CD14-positive monocyte (primary cell): ENCODE measurements at regions not wholly inside any gene's neighbourhood (a gene's known extent, or its start where the extent isn't known, plus 50 kb on each side); places are given as distances from the start of the nearest gene placed in this dataset.
"Not testable (repeated sequence)": the region's sequence is repeated elsewhere in the genome, so short reads cannot be mapped to it uniquely, and the experiment has no call there.

Experiments used
- DNase-seq, 3 donors: peaks; one replicate each; pipeline ENCODE4 v3.0.0-alpha.2; 2011 to 2022
- H2AFZ ChIP-seq: 2 replicates; pipeline ENCODE4 v1.6.0; 2012; ENCODE audit warnings: mild to moderate bottlenecking, low read depth, low read length, inconsistent platforms; ENCODE audit not compliant: insufficient read depth, poor library complexity, severe bottlenecking
- H3K27ac ChIP-seq, 2 donors: 1 replicate in 1 of 2; 2 replicates in 1 of 2; pipeline ENCODE4 v1.5.1; 2012 to 2013; ENCODE audit warnings: low read length in 2 of 2, control low read depth in 1 of 2, inconsistent platforms in 1 of 2, low read depth in 1 of 2, mild to moderate bottlenecking in 1 of 2
- H3K27me3 ChIP-seq, 2 donors: one replicate each; pipeline versions ENCODE4 v1.6.0 to v1.6.1; 2011 to 2013; ENCODE audit warnings: low read length in 2 of 2; ENCODE audit not compliant: control insufficient read depth in 2 of 2, insufficient read depth in 2 of 2
- H3K36me3 ChIP-seq, 2 donors: replicated peaks in 1 of 2; 1 replicate in 1 of 2; 2 replicates in 1 of 2; pipeline versions ENCODE4 v1.5.1 to v1.6.1; 2012 to 2013; ENCODE audit warnings: low read length in 2 of 2, control low read depth in 1 of 2, inconsistent platforms in 1 of 2, mild to moderate bottlenecking in 1 of 2; ENCODE audit not compliant: insufficient read depth in 2 of 2, control insufficient read depth in 1 of 2
- H3K4me1 ChIP-seq, 2 donors: 1 replicate in 1 of 2; 2 replicates in 1 of 2; pipeline versions ENCODE4 v1.5.1 to v1.6.1; 2012 to 2013; ENCODE audit warnings: low read length in 2 of 2, control low read depth in 1 of 2, inconsistent platforms in 1 of 2, mild to moderate bottlenecking in 1 of 2, moderate library complexity in 1 of 2; ENCODE audit not compliant: insufficient read depth in 2 of 2, control insufficient read depth in 1 of 2
- H3K4me2 ChIP-seq: replicated peaks from 2 replicates; pipeline ENCODE3; 2012; ENCODE audit warnings: low read length, moderate library complexity, mild to moderate bottlenecking; ENCODE audit not compliant: poor library complexity, severe bottlenecking; ENCODE audit errors: extremely low read depth
- H3K4me3 ChIP-seq, 3 experiments: fragments of 200-600 bp in 1 of 3; sonication (generic) in 1 of 3; replicated peaks in 1 of 3; 1 replicate in 2 of 3; 2 replicates in 1 of 3; pipeline ENCODE4 v1.5.1; 2011 to 2013; ENCODE audit warnings: low read length in 3 of 3, mild to moderate bottlenecking in 3 of 3, control low read depth in 2 of 3, low read depth in 2 of 3, inconsistent platforms in 1 of 3, moderate library complexity in 1 of 3
- H3K79me2 ChIP-seq: 2 replicates; pipeline ENCODE4 v1.6.0; 2012; ENCODE audit warnings: mild to moderate bottlenecking, control low read depth, inconsistent platforms, low read length, moderate library complexity; ENCODE audit not compliant: insufficient read depth
- H3K9ac ChIP-seq: 2 replicates; pipeline ENCODE4 v1.6.0; 2017; ENCODE audit warnings: low read length, mild to moderate bottlenecking; ENCODE audit not compliant: insufficient read depth, poor library complexity, severe bottlenecking
- H3K9me3 ChIP-seq, 2 donors: replicated peaks in 1 of 2; 1 replicate in 1 of 2; 2 replicates in 1 of 2; pipeline versions ENCODE4 v1.5.1 to v1.6.1; 2012 to 2013; ENCODE audit warnings: low read length in 2 of 2, control low read depth in 1 of 2; ENCODE audit not compliant: control insufficient read depth in 1 of 2, insufficient read depth in 1 of 2
- H4K20me1 ChIP-seq: 2 replicates; pipeline ENCODE4 v1.6.0; 2012; ENCODE audit warnings: mild to moderate bottlenecking, low read length, control low read depth, moderate library complexity; ENCODE audit not compliant: insufficient read depth
- H3K27ac Mint-ChIP-seq, 7 donors: one replicate each; pipeline ENCODE4 v1.8.0; 2020; ENCODE audit warnings: mild to moderate bottlenecking in 7 of 7, mixed read lengths in 7 of 7, moderate library complexity in 6 of 7, inconsistent platforms in 2 of 7
- H3K27me3 Mint-ChIP-seq, 3 donors: one replicate each; pipeline ENCODE4 v1.8.0; 2021 to 2022; ENCODE audit warnings: low read depth in 3 of 3, mild to moderate bottlenecking in 3 of 3, mixed read lengths in 3 of 3, moderate library complexity in 3 of 3, inconsistent platforms in 1 of 3
- H3K36me3 Mint-ChIP-seq, 2 donors: one replicate each; pipeline ENCODE4 v1.8.0; 2020; ENCODE audit warnings: mixed read lengths in 2 of 2, inconsistent platforms in 1 of 2, mild to moderate bottlenecking in 1 of 2
- H3K4me1 Mint-ChIP-seq: one replicate; pipeline ENCODE4 v1.8.0; 2020; ENCODE audit warnings: mild to moderate bottlenecking, mixed read lengths
- H3K4me3 Mint-ChIP-seq, 2 donors: one replicate each; pipeline ENCODE4 v1.8.0; 2020; ENCODE audit warnings: mild to moderate bottlenecking in 2 of 2, mixed read lengths in 2 of 2, moderate library complexity in 1 of 2
- H3K9me3 Mint-ChIP-seq, 7 donors: one replicate each; pipeline ENCODE4 v1.8.0; 2020 to 2022; ENCODE audit warnings: mixed read lengths in 7 of 7, mild to moderate bottlenecking in 6 of 7, moderate library complexity in 6 of 7, inconsistent platforms in 2 of 7
- CTCF ChIP-seq: fragments of 200-600 bp; IDR thresholded peaks from one replicate; pipeline ENCODE4 v1.8.0; 2022; ENCODE audit warnings: antibody characterized with exemption, mild to moderate bottlenecking
- WGBS: methylation state at CpG from one replicate; pipeline ENCODE4 v1.1.5; 2013; ENCODE audit warnings: missing lambda C conversion rate; ENCODE audit not compliant: insufficient coverage; 5-methylcytosine and 5-hydroxymethylcytosine counted together
- intact Hi-C, 2 donors: fragments of 100-400 bp; cut with micrococcal nuclease; formaldehyde crosslinking; loops; one replicate each; pipeline versions ENCODE4 v1.15.0 to v1.15.1; 2023

GRCh38 chr6:86057293-86057980 lies 414.8 kb upstream of the SYNCRIP start:
- H3K9me3 Mint-ChIP-seq: peaks cover 8 to 26% (median 20%) of the 10 kb centered on the region in 7 donors
- H3K4me3 Mint-ChIP-seq: not testable (repeated sequence)

GRCh38 chr6:86045038-86045437 lies 402.4 kb upstream of the SYNCRIP start:
- H3K4me2 ChIP-seq: no peak overlapping the region
- H3K4me3 ChIP-seq: no peak overlapping the region
- H2AFZ ChIP-seq: no peak overlapping the region
- Mint-ChIP-seq H3K27me3 (no peaks in the 10 kb centered on the region), H3K4me3 (no peak overlapping the region), H3K4me1 (no peaks in the 10 kb centered on the region), H3K9me3 (peaks cover 0 to 10% (median 6%) of the 10 kb centered on the region in 7 donors), H3K27ac (no peak overlapping the region), H3K36me3 (no peaks in the 10 kb centered on the region)
- TF ChIP-seq CTCF: no peak
- no peak for DNase-seq
- no peaks in the 10 kb centered on the region for H3K4me1 ChIP-seq
- peaks cover 0 to 3% of the 10 kb centered on the region in 2 donors for H3K9me3 ChIP-seq
- intact Hi-C loops: no loop called here
- no peaks in the 10 kb centered on the region for H3K79me2 ChIP-seq
- no peaks in the 10 kb centered on the region for H3K27me3 ChIP-seq
- H4K20me1 ChIP-seq: no peaks in the 10 kb centered on the region
- H3K9ac ChIP-seq: no peak overlapping the region
- H3K27ac ChIP-seq: no peak overlapping the region
- H3K36me3 ChIP-seq: no peaks in the 10 kb centered on the region

More at GRCh38 chr6:86057293-86057980, 414.8 kb upstream of the SYNCRIP start:
- H3K36me3 ChIP-seq, DNase-seq, H3K36me3 Mint-ChIP-seq, intact Hi-C loops, H3K27ac ChIP-seq, H3K4me3 ChIP-seq, H3K27me3 ChIP-seq, H4K20me1 ChIP-seq, H3K79me2 ChIP-seq, H3K27ac Mint-ChIP-seq, H3K4me1 ChIP-seq, H3K4me1 Mint-ChIP-seq, H2AFZ ChIP-seq, H3K27me3 Mint-ChIP-seq, H3K4me2 ChIP-seq, H3K9ac ChIP-seq: not testable (repeated sequence)
- peaks cover 0 to 11% of the 10 kb centered on the region in 2 donors for H3K9me3 ChIP-seq
- 89% methylated on average over 14 of the region's 18 CpGs for WGBS
